ENCODE measurements at regions not wholly inside any gene's neighbourhood (a gene's known extent, or its start where the extent isn't known, plus 50 kb on each side); places are given as distances from the start of the nearest gene placed in this dataset.

GRCh38 chr3:180092889-180093288, 56.2 kb upstream of the PEX5L start:
- no peak overlapping the region for H3K4me3 ChIP-seq
- no peak overlapping the region for H3K27ac ChIP-seq

- H3K27ac ChIP-seq, result no peak overlapping the region
- no peak overlapping the region for H3K4me3 ChIP-seq
Observed at GRCh38 chr3:180093535-180093934, 56.8 kb upstream of the PEX5L start.

GRCh38 chr3:180097626-180098025, 60.9 kb upstream of the PEX5L start:
- no peak overlapping the region for H3K4me3 ChIP-seq
- H3K27ac ChIP-seq, result no peak overlapping the region

- H3K4me3 ChIP-seq, result no peak overlapping the region
- H3K27ac ChIP-seq, result no peak overlapping the region
Observed at GRCh38 chr3:180102134-180102533, 65.4 kb upstream of the PEX5L start.

GRCh38 chr3:180102604-180103003, 65.9 kb upstream of the PEX5L start:
- no peak overlapping the region for H3K27ac ChIP-seq

GRCh38 chr3:180116203-180116602, 79.5 kb upstream of the PEX5L start:
- no peak overlapping the region for H3K4me3 ChIP-seq

More at GRCh38 chr3:180102604-180103003, 65.9 kb upstream of the PEX5L start:
- H3K4me3 ChIP-seq, result no peak overlapping the region

GRCh38 chr3:180116658-180117057, 79.9 kb upstream of the PEX5L start:
- no peak overlapping the region for H3K27ac ChIP-seq
- H3K4me3 ChIP-seq, result no peak overlapping the region

More at GRCh38 chr3:180116203-180116602, 79.5 kb upstream of the PEX5L start:
- H3K27ac ChIP-seq, result no peak overlapping the region

GRCh38 chr3:180117381-180118163, 80.8 kb upstream of the PEX5L start:
- no peak overlapping the region for H3K4me3 ChIP-seq
- no peak overlapping the region for H3K27ac ChIP-seq

- Histone ChIP-seq H3K4me3 (no peak overlapping the region), H3K27ac (no peak overlapping the region)
Observed at GRCh38 chr3:180119567-180119966, 82.8 kb upstream of the PEX5L start.

- Histone ChIP-seq H3K4me3 (no peak overlapping the region), H3K27ac (no peak overlapping the region)
Observed at GRCh38 chr3:180123928-180124327, 87.2 kb upstream of the PEX5L start.

- Histone ChIP-seq H3K27ac (no peak overlapping the region), H3K4me3 (no peak overlapping the region)
Observed at GRCh38 chr3:180131169-180131568, 94.4 kb upstream of the PEX5L start.

- Histone ChIP-seq H3K4me3 (no peak overlapping the region), H3K27ac (no peak overlapping the region)
Observed at GRCh38 chr3:180135101-180135500, 98.4 kb upstream of the PEX5L start.

- H3K27ac ChIP-seq, result no peak overlapping the region
Observed at GRCh38 chr3:180138871-180139270, 102.1 kb upstream of the PEX5L start.

GRCh38 chr3:180142041-180142440, 105.3 kb upstream of the PEX5L start:
- no peak overlapping the region for H3K27ac ChIP-seq

More at GRCh38 chr3:180138871-180139270, 102.1 kb upstream of the PEX5L start:
- no peak overlapping the region for H3K4me3 ChIP-seq

GRCh38 chr3:180142472-180142871, 105.7 kb upstream of the PEX5L start:
- Histone ChIP-seq H3K4me3 (no peak overlapping the region), H3K27ac (no peak overlapping the region)

More at GRCh38 chr3:180142041-180142440, 105.3 kb upstream of the PEX5L start:
- H3K4me3 ChIP-seq, result no peak overlapping the region

GRCh38 chr3:180161770-180162169, 125.0 kb upstream of the PEX5L start:
- H3K27ac ChIP-seq, result no peak overlapping the region
- H3K4me3 ChIP-seq, result no peak overlapping the region

- no peak overlapping the region for H3K4me3 ChIP-seq
- no peak overlapping the region for H3K27ac ChIP-seq
Observed at GRCh38 chr3:180175572-180175971, 138.8 kb upstream of the PEX5L start.

- H3K27ac ChIP-seq, result no peak overlapping the region
- no peak overlapping the region for H3K4me3 ChIP-seq
Observed at GRCh38 chr3:180176059-180176458, 139.3 kb upstream of the PEX5L start.

GRCh38 chr3:180177255-180177654, 140.5 kb upstream of the PEX5L start:
- H3K27ac ChIP-seq, result no peak overlapping the region
- no peak overlapping the region for H3K4me3 ChIP-seq

GRCh38 chr3:180179562-180179961, 142.8 kb upstream of the PEX5L start:
- no peak overlapping the region for H3K4me3 ChIP-seq
- no peak overlapping the region for H3K27ac ChIP-seq

- no peak overlapping the region for H3K27ac ChIP-seq
- no peak overlapping the region for H3K4me3 ChIP-seq
Observed at GRCh38 chr3:180180795-180181194, 144.1 kb upstream of the PEX5L start.

- H3K4me3 ChIP-seq, result no peak overlapping the region
- H3K27ac ChIP-seq, result no peak overlapping the region
Observed at GRCh38 chr3:180181387-180181786, 144.7 kb upstream of the PEX5L start.

Measured in skin epidermis (tissue), 12 donors.